NCI-H460 (cell line): ENCODE measurements at regions not wholly inside any gene's neighbourhood (a gene's known extent, or its start where the extent isn't known, plus 50 kb on each side); places are given as distances from the start of the nearest gene placed in this dataset.
A peak's percentile ranks its signal among the peaks of the same experiment; 100 is the strongest.
"Not testable (repeated sequence)": the region's sequence is repeated elsewhere in the genome, so short reads cannot be mapped to it uniquely, and the experiment has no call there.

Source experiments
- DNase-seq: peaks from one replicate; pipeline ENCODE4 v3.0.0-alpha.2; 2016; ENCODE audit warnings: low read depth; ENCODE audit errors: extremely low read depth

DNA sequence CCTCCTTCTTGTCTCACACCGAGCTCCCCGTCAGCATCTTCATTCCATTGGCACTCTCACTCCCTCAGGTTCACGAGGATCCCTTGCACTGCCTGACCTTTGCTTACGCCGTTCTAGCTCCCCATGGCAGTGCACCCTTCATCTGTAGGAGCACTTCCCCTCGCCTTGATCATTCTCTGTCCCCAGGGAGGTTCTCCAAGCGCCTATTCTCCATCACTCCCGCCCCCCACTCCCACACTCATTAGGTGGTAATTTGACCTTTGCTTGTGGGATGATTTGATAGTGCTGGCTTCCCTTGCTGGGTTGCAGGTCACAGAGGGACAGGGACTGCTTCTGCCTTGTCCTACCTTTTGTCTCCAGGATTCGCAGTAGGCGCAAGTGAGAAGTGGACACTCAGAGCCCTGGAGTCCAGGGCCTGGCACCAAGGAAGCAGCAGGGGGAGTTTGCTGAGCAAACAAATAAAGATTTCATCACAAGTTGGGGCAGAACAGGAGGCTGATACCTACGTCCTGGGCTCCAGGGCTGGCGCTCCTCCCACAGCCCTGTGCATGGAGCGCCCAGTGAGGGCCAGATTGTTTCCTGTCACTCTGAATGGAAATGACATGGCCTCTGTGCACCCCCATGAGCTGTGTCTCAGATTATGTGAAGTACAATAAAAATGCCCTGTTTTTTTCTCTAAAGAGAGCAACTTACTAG lies 82.0 kb upstream of the RUNX3 start:
- DNase-seq = peak; percentile 69

DNA sequence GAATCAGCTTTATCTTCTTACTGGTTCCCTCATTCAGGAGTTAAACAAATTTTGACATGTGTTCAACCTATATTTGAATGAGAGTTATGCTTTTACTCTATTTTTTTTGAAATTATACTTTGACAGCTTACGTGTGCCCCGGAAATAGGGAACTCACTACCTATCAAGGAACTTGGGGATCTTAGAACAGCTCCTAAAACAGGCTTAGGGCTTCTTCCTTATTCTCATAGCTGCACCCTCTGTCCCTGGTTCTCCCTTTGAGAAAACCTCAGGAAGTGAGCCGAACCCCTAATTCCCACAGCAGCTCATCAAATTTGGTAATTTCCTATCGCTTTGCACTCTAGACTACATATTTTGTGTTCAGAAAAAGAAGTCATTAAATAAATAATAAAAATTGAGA lies 81.2 kb upstream of the RUNX3 start:
- DNase-seq = no peak

DNA sequence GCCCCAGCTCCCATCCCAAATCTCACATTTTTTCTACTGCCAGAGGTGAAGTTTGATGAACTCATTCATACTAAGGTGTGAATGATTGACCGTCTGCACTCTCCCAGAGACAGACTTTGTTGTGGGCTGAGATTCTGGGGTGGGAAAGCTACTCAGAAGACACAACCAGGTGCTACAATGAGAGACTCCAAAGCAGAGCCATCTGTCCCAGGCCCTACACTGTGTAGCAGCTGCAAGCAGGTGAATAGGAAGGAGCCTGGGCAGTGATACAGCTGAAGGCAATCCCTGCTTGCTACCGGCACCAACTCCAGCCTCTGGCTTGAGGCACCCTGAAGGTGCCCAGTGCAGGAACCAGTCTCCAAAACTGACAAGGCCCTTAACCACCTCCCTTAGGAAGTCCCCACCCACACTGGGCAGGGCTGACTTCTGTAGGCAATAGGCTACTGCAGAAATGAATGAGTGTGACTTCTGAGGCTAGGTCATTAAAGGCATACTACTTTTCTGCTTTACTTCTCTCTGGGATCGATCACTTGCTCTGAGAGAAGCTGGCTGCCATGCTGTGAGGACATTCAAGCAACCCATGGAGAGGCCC lies 79.7 kb upstream of the RUNX3 start:
- DNase-seq = no peak

DNA sequence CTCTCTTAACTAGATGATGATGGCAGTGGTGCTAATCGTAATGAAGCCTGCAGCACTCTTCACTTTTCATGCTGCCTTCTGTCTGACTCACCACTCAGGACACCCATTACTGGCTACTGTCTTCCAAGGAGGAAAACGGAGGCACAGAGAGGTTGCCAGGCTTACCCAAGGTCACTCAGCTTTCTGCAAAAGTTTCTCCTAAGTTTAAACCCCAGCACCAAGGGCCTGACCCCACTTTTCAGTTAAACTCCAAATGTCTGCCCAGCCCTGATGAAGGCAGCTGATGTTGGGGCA lies 78.1 kb upstream of the RUNX3 start:
- DNase-seq = no peak

DNA sequence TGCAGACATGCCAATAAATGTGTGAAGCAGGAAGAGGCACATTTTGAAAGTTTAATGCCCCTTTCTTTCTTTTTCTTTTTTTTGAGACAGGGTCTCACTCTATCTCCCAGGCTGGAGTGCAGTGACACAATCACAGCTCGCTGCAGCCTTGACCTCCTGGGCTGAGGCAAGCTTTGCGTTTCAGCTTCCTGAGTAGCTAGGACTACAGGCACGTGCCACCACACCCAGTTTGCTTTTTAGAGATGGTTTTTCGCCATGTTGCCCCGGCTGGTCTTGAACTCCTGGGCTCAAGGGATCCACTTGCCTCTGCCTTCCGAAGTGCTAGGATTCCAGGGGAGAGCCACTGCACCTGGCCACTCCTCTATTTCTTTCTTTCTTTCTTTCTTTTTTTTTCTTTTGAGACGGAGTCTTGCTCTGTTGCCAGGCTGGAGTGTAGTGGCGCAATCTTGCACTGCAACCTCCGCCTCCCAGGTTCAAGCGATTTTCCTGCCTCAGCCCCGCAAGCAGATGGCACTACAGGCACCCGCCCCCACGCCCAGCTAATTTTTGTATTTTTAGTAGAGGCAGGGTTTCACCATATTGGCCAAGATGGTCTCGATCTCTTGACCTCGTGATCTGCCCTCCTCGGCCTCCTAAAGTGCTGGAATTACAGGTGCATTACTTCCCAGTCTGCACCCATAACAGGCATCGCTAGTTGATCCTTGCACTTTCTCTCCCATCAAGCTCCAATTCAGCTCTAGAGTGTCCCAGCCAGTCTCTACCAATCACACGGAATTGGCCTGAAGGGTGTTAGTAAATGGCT lies 77.5 kb upstream of the RUNX3 start:
- not testable (repeated sequence) for DNase-seq

DNA sequence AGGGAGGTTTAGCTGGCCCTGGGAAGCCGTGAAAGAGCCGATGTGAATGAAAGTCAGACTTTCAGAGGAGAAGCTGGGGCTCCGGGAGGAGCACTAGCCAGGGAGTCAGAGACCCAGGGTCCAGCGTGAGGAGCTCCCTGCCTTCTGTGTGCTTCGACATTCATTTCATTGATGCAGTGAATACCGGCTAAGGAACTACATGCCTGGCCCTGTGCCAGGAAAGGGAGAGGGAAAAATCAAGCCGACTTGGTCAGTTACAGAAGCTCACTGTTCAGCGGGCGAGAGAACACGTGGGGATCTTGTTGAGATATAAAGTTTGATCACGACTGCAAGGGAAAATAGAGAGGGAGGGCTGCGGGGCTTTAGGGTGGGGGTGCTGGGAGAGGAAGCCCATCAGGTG lies 76.7 kb upstream of the RUNX3 start:
- no peak for DNase-seq

DNA sequence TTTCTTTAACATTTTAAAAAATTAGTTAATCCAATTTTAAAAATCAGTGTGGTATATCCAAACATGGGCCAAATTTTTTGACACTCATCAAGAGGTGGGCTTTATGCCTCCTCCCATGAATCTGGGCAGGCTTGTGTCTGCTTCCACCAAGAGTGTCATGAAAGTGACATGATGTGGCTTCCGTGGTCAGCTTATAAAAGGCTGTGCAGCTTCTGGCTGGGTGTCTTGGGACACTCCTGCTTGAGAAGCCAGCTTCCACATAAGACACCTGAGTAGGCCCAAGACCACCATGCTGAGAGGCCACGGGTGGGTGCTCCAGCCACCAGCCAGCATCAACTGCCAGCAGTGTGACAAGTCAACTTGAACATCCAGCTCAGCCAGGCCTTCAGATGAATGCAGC lies 74.3 kb upstream of the RUNX3 start:
- no peak for DNase-seq

DNA sequence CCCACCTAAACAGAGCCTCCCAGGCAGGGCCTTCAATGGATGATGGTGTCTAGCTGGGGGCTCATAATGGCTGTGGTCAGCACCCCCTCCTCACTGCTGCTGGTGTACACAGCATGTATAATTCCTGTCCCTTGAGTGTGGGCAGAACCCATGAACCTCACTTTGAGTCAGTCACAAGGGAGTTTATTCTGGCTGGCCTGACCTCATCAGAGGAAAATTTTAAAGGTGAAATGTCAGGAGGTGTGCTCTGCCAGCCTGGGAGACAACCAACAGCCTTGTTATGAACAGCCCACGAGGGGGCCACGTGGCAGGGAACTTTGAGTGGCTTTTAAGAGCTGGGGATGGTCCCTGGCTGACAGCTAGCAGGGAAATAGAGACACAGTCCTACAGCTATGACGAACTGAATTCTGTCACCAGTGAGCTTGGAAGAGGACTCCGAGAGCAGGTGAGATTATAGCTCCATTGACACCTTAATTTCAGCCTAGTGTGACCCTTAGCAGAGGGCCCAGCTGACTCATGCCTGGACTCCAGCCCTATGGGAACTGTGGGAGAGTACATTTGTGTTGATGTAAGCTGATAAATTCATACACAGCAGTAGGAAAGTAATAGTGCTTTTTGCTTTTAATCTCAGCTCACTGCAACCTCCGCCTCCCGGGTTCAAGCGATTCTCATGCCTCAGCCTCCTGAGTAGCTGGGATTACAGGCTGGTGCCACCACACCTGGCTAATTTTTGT lies 73.5 kb upstream of the RUNX3 start:
- no peak for DNase-seq

DNA sequence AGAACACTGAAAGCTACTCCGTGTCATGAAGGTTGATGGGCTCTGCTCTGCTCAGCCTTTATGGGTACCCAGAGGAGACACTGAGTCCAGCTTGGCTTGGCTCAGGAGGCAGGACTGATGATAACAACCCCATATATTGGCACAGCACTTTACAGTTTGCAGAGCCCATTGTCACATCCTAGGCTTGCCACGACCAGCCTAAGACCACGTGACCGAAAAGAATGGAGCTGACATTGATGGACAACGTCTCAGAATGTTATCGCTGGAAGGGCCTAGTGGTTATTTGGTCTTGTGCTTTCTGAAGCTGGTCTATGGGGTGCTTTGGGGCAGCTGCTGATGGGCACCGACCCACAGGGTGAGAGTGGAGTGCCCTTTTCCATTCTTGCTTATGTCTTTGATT lies 72.9 kb upstream of the RUNX3 start:
- DNase-seq = no peak

DNA sequence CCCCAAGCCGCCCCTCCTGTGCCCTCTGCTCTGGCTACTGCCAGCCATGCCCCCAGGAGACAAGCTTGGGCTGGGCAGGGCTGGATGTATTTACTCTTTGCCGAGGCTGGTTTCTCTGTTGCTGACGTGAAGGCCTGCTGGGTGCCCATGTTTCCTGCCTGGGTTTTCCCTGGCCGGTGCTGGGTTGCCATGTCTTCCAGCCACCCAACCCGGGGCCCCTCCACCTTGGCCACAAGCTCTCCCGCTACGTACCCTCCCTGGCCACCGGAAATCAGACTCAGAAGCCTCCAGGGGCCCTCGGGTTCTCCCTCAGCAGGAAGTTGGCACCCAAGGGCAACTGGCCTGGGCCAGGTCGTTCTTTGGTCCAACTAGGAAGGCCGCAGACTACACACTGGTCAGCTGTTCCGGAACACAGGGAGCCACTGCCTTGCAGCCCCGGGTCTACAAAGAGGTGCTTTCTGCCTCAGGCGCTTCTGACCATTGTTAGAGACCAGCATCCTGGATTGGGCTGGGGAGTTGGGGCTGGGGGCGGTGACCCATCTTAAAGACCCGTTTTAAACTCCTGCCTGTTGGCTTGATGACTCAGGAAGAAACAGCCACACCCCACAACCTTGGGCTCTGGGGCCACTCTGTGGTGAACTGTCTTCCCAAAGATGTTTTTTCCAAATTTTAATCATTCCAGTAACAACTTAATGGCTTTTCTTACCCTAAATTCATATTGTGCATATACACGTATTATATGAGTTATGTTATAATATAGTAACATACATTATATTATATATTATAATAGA lies 71.2 kb upstream of the RUNX3 start:
- DNase-seq = no peak

DNA sequence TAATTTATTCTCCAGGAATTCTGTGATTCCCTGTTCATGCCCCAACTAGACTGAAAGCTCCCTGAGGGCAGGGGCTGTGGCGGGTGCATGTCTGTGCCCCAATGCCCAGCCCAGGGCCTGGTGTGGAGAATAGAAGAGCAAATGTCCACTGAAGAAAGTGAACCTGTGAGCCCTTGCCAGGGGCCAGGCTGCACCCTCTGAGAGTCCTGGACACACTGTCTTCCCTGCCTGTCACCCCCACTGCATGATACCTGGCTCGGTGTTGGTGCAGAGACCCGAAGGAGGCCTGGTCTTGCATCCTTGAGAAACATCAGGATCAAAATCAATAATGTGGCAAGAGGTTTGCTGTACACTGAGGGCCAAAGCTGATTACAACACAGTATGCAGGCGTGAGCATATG lies 69.8 kb upstream of the RUNX3 start:
- DNase-seq = no peak

DNA sequence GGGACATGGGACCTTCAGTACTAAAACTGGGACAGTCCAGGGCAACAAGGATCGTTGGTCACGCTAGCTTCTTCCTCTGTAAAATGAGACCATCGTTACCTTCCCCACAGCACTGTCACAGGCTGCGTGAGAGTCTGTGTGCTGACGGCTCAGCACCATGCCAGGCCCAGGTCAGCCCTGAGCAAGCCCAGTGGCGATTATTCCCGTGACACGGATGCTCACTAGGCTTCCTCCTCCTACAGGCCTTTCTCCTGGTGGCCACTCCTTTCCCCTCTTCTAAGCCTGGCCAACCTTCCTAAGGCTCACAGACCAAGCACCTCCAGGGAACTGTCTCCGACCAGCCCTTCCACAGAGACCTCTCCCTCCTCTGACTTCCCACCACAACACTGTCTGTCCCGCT lies 69.3 kb upstream of the RUNX3 start:
- no peak for DNase-seq

DNA sequence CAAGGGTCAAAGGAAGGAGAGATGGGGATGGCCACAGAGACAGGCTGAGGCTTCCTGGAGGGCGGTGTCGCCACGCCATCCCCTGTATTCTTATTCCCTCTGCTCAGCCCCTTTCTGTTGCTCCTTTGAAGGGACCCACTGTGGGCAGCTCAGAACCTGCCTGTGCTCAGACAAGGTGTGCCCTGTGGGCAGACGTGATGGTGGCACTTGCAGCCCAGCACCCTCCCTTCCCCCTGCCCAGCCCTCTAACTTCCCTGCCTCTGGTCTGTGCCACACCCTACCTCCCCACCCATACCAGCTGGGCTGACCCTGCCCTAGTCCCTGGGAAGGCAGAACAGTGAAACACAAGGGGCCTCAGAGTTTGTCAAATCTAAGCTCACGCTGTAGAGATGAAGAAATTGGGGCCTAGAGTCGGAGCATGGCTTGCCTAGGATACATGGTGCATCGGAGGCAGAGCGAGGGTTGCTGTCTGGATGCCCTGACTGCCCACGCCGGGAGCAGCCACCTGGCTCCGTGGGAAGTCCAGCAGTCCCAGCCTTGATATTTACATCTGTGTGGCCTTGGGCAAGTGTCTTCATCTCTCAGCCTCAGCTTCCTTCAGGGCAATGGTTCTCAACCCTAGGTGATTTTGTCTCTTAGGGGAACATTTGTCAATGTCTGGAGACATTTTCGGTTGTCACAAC lies 68.6 kb upstream of the RUNX3 start:
- DNase-seq = no peak

DNA sequence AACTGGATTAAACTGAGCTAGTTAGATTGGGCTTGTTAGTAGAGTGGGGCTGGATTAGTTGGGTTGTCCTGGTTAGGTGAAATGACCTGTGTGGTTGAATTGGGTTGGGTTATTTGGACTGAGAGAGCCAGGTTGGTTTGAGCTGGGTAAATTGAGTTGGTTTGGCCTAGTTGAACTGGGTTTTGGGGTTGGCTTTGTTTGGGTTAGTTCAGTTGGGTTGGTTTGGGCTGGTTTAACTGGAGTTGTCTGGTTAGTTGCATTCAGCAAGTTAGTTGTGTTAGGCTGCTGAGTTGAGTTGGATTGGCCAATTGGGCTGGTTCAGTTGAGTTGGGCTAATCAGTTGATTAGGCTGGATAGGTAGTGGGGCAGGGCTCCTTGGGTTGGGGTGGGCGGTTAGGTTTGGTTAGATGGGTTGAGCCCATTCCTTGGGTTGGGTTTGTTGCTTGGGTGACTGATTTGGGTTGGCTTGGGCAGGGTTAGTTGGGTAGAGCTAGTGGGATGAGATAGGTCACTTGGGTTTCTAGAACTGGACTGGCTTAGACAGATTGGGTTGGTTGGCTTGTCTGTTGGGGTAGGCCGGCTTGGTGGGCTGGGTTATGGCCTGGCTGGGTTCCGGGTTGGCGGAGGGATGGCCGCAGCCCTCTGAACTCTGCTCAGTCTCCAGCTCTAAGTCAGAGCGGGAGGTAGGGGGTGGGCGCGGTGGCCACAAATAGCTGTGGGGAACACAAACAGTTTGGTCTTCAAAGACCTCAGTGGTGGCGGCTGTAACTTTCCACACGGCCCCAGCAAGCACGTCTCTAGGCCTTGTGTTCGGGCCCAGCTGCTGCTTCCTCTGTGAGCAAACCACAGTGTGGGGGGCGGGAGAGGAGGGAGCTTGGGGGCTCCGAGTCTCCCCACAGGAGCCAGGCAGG lies 67.2 kb upstream of the RUNX3 start:
- DNase-seq = no peak

DNA sequence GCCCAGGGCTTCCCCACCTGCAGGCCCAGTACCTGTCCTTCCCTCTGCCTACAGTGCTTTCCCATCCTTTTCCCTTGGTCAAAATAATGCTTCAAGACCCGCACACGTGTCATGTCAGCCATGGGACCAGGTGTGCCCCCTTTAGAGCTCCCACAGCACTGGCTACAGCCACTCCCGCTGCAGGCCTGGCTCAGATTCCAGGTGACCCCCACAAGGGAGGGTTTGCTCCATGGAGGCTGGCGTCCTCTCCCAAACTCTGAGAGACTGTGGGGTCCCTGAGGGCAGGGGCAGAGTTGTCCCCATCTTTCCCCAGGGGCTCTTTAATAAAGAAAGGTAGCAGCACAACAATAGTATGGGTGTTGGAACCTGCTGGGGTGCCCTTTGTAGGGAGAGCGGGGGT lies 66.4 kb upstream of the RUNX3 start:
- DNase-seq = no peak

DNA sequence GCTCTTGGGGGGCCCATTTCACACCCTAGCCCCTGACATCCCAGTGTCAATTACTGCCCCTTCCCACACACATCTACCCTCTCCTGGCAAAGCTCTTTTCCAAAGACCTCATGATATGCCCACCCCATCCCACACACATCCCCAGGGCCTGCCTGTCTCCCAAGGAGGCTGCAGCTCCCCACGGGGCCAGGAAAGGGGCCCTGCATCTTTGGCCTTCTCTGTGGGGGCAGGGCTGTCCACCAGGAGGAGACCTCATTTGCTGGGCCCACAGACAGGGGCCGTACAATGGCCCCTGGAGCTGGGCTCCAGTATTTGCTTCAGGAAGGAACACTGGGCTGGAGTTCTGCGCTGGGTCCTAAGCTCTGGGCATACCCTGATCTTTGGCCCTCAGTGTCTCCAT lies 65.6 kb upstream of the RUNX3 start:
- DNase-seq = no peak

DNA sequence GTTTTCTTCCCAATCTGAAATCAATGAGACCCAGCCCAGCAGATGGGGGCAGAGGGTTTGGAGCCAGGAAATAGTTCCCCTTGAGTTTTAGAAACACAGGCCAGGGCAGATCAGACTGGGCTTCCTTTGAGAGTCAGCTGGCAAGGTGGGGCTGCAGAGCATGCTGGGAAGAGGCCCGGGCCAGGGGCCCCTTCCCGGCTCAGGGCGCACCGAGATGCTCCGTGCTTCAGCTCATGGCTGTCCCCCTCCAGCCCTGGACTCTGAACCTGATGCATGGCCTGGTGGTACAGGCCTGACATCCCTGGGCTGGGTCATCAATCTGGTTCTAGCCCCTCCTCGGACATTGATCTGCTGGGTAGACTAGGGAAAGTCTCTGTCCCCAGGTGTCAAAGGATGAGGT lies 65.1 kb upstream of the RUNX3 start:
- DNase-seq = no peak

DNA sequence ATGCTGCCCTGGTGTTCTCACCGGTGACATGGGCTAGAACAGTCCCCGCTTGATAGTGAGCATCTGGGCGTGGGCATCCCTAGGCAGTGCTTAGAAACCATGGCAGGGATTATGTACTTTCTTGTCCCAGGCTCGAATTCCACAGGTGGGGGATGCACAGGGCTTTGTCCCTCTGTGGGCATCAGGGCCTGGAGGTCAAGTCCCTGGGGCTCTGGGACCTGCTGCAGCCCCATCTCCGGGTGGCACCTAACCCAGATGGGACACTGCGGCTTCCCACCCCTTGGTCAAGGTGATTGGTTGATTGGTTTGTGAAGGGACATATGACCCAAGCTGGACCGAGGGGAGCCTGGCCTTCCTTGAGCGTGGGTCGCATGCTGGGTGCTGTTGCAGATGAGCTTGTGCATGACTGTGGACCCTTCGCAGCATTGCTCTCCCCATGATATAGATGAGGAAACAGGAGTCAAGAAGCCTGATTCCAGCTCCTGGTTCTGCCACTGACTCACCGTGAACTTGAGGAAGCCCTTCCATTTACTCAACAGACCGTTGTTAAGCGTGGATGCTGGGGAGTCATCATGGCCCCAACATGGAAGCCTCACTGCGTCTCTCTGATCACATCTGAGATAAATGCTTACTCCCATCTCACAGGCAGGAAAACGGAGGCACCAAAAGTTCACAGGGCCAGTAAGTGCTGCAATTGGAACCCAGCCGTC lies 64.0 kb upstream of the RUNX3 start:
- DNase-seq = no peak
